IMR-90 (cell line): ENCODE measurements at regions not wholly inside any gene's neighbourhood (a gene's known extent, or its start where the extent isn't known, plus 50 kb on each side); places are given as distances from the start of the nearest gene placed in this dataset.

Experiments
- ATAC-seq: fragments of 200-7000 bp; cut with Tn5 transposase; 2 replicates; pipeline ENCODE4 v1.9.1; 2020; ENCODE audit warnings: low read depth, mild to moderate bottlenecking, moderate library complexity
- BruUV-seq: library from RNA; stranded (reverse); fragments of 400-500 nt; replicated peaks from 2 replicates; lab custom pipeline; 2021; lab: Mats Ljungman, UMichigan
- CTCF ChIA-PET: fragments of 300-600 bp; formaldehyde crosslinking; extraction: SDS; loops from one replicate; lab custom pipeline; 2021; ENCODE audit warnings: antibody characterized with exemption; lab: Yijun Ruan, JAX
- POLR2A ChIA-PET: fragments of 300-600 bp; sonication (Branson Sonifier 250); formaldehyde crosslinking; loops from one replicate; lab custom pipeline; 2022; ENCODE audit warnings: antibody characterized with exemption; ENCODE audit not compliant: unreplicated experiment; lab: Charles Lee
- DNase-seq: peaks from one replicate; pipeline ENCODE4 v3.0.0; 2013
- H2AFZ ChIP-seq: replicated peaks from 2 replicates; pipeline ENCODE3; 2013; ENCODE audit warnings: low read length, mild to moderate bottlenecking; ENCODE audit not compliant: poor library complexity
- H2AK5ac ChIP-seq: 2 replicates; pipeline ENCODE4 v1.6.1; 2013; ENCODE audit warnings: low read depth, low read length, inconsistent platforms
- H2AK9ac ChIP-seq: replicated peaks from 2 replicates; pipeline ENCODE3; 2013; ENCODE audit warnings: mild to moderate bottlenecking, low read depth, low read length, moderate library complexity; ENCODE audit not compliant: poor library complexity
- H2BK120ac ChIP-seq: 2 replicates; pipeline ENCODE4 v1.6.1; 2013; ENCODE audit warnings: low read depth, low read length, inconsistent platforms
- H2BK15ac ChIP-seq: 3 replicates; pipeline ENCODE4 v1.6.1; 2013; ENCODE audit warnings: low read depth, low read length, inconsistent platforms
- H2BK20ac ChIP-seq: 2 replicates; pipeline ENCODE4 v1.6.1; 2013; ENCODE audit warnings: low read depth, mild to moderate bottlenecking, inconsistent platforms, low read length, moderate library complexity
- H2BK5ac ChIP-seq: 2 replicates; pipeline ENCODE4 v1.6.1; 2013; ENCODE audit warnings: mild to moderate bottlenecking, low read depth, low read length, inconsistent platforms; ENCODE audit not compliant: poor library complexity, severe bottlenecking
- H3K14ac ChIP-seq: replicated peaks from 2 replicates; pipeline ENCODE4 v1.6.1; 2013; ENCODE audit warnings: low read depth, low read length, inconsistent platforms
- H3K18ac ChIP-seq: 2 replicates; pipeline ENCODE4 v1.6.1; 2013; ENCODE audit warnings: low read depth, low read length, control low read depth
- H3K23ac ChIP-seq: 2 replicates; pipeline ENCODE4 v1.6.1; 2013; ENCODE audit warnings: low read depth, low read length, inconsistent platforms
- H3K27ac ChIP-seq: 2 replicates; pipeline ENCODE4 v1.5.1; 2013; ENCODE audit warnings: mild to moderate bottlenecking, control low read depth, low read length; ENCODE audit not compliant: insufficient read depth
- H3K27me3 ChIP-seq: 2 replicates; pipeline ENCODE4 v1.6.1; 2013; ENCODE audit warnings: low read length; ENCODE audit not compliant: control insufficient read depth, insufficient read depth
- H3K36me3 ChIP-seq: 2 replicates; pipeline ENCODE4 v1.6.1; 2013; ENCODE audit warnings: low read length, mixed read lengths; ENCODE audit not compliant: control insufficient read depth, insufficient read depth
- H3K4ac ChIP-seq: 2 replicates; pipeline ENCODE4 v1.6.1; 2013; ENCODE audit warnings: low read depth, low read length, inconsistent platforms
- H3K4me1 ChIP-seq: 2 replicates; pipeline ENCODE4 v1.6.1; 2013; ENCODE audit warnings: low read length, mixed read lengths; ENCODE audit not compliant: control insufficient read depth, insufficient read depth
- H3K4me2 ChIP-seq: 2 replicates; pipeline ENCODE4 v1.6.1; 2013; ENCODE audit warnings: low read depth, mild to moderate bottlenecking, control low read depth, low read length, moderate library complexity
- H3K4me3 ChIP-seq: 2 replicates; pipeline ENCODE4 v1.5.1; 2013; ENCODE audit warnings: low read depth, mild to moderate bottlenecking, control low read depth, low read length, moderate library complexity; ENCODE audit not compliant: insufficient read depth
- H3K56ac ChIP-seq: 2 replicates; pipeline ENCODE4 v1.6.1; 2013; ENCODE audit warnings: low read length, inconsistent platforms; ENCODE audit not compliant: insufficient read depth; ENCODE audit errors: extremely low read depth
- H3K79me1 ChIP-seq, 2 experiments: 2 replicates each; pipeline ENCODE4 v1.6.1; 2013; ENCODE audit warnings: low read length in 2 of 2, inconsistent platforms in 1 of 2, low read depth in 1 of 2
- H3K9ac ChIP-seq: 2 replicates; pipeline ENCODE4 v1.6.1; 2013; ENCODE audit warnings: low read depth, low read length, control low read depth
- H3K9me1 ChIP-seq: 2 replicates; pipeline ENCODE4 v1.6.1; 2013; ENCODE audit warnings: low read length, inconsistent platforms; ENCODE audit not compliant: insufficient read depth
- H3K9me3 ChIP-seq: 2 replicates; pipeline ENCODE4 v1.6.1; 2013; ENCODE audit warnings: low read length; ENCODE audit not compliant: control insufficient read depth, insufficient read depth
- H4K20me1 ChIP-seq: 2 replicates; pipeline ENCODE4 v1.6.1; 2013; ENCODE audit warnings: low read length, inconsistent platforms; ENCODE audit not compliant: insufficient read depth
- H4K5ac ChIP-seq: 2 replicates; pipeline ENCODE4 v1.6.1; 2013; ENCODE audit warnings: mild to moderate bottlenecking, low read depth, low read length, control low read depth
- H4K8ac ChIP-seq, 2 experiments: 2 replicates each; pipeline ENCODE4 v1.6.1; 2013; ENCODE audit warnings: low read depth in 2 of 2, low read length in 2 of 2, control low read depth in 1 of 2, inconsistent platforms in 1 of 2
- H4K91ac ChIP-seq: 2 replicates; pipeline ENCODE4 v1.6.1; 2013; ENCODE audit warnings: low read depth, low read length, inconsistent platforms; ENCODE audit not compliant: insufficient read depth
- CTCF ChIP-seq: conservative IDR thresholded peaks from 2 replicates; pipeline ENCODE4 v1.5.1; 2012; ENCODE audit warnings: mild to moderate bottlenecking, low read depth, low read length, improper control_type of control experiment
- MAZ ChIP-seq: IDR thresholded peaks from 2 replicates; pipeline ENCODE4 v1.6.1; 2012; ENCODE audit warnings: low read depth, mild to moderate bottlenecking, low read length, improper control_type of control experiment, moderate library complexity, borderline replicate concordance
- RAD21 ChIP-seq: IDR thresholded peaks from 2 replicates; pipeline ENCODE4 v1.6.1; 2012; ENCODE audit warnings: low read length, improper control_type of control experiment
- SMC3 ChIP-seq: fragments of 150-350 bp; IDR thresholded peaks from 2 replicates; pipeline ENCODE4 v1.6.1; 2016; ENCODE audit warnings: low read depth, mild to moderate bottlenecking, antibody characterized with exemption, low read length, moderate library complexity
- WGBS, 2 experiments: methylation state at CpG; one replicate each; pipeline versions ENCODE4 v1.1.5 to v1.1.7; 2013; ENCODE audit warnings: missing lambda C conversion rate in 2 of 2; ENCODE audit not compliant: insufficient read length in 1 of 2; ENCODE audit errors: extremely low coverage in 2 of 2; 5-methylcytosine and 5-hydroxymethylcytosine counted together
- dilution Hi-C: fragments of 300-500 bp; cut with HindIII; formaldehyde crosslinking; loops from one replicate; pipeline ENCODE4 v1.14.3; 2018; ENCODE audit warnings: low sequenced_read_pairs; ENCODE audit not compliant: unreplicated experiment
- in situ Hi-C: fragments of 300-500 bp; cut with MboI; formaldehyde crosslinking; loops from 3 replicates; pipeline ENCODE4 v1.14.3; 2019; ENCODE audit warnings: low sequenced_read_pairs, inconsistent platforms, mixed read lengths
- intact Hi-C: fragments of 100-400 bp; cut with micrococcal nuclease; formaldehyde crosslinking; loops from 2 replicates; pipeline ENCODE4 v1.10.0; 2022

GRCh38 chr22:22959147-22959827, 71.7 kb downstream of the IGLL5 start:
- H2BK15ac ChIP-seq, result no peak overlapping the region
- no peak overlapping the region for H3K9ac ChIP-seq
- no peaks in the 10 kb centered on the region for H3K36me3 ChIP-seq
- no peak overlapping the region for H3K4me2 ChIP-seq
- H3K4ac ChIP-seq, result no peak overlapping the region
- no peaks in the 10 kb centered on the region for H3K4me1 ChIP-seq
- no peak overlapping the region for H4K91ac ChIP-seq
- H3K79me1 ChIP-seq, result no peaks in the 10 kb centered on the region
- no peak overlapping the region for H3K4me3 ChIP-seq
- H3K18ac ChIP-seq, result no peak overlapping the region
- H2AK5ac ChIP-seq, result no peak overlapping the region
- ATAC-seq, result peak; percentile 73
- dilution Hi-C loops (no loop called here), intact Hi-C loops (loop anchor here (1.0 to 10.0 kb wide), 4 partner anchors 169 to 372 kb away; no protein-coding TSS in a partner anchor), in situ Hi-C loops (loop anchor here (25.0 kb wide), 1 partner anchor 328 kb away; no protein-coding TSS in a partner anchor)
- no peak overlapping the region for H2BK20ac ChIP-seq
- no peak overlapping the region for H4K8ac ChIP-seq
- peaks cover 3% of the 10 kb centered on the region for H3K27me3 ChIP-seq
- H3K56ac ChIP-seq, result no peak overlapping the region
- 0% methylated on average over 1 of the region's 9 CpGs; no CpG with 5 or more reads in 1 of the 2 experiments for whole genome bisulfite sequencing, 2 experiments
- no peaks in the 10 kb centered on the region for H4K20me1 ChIP-seq
- POLR2A ChIA-PET, result no interaction called here
- H4K5ac ChIP-seq, result no peak overlapping the region
- TF ChIP-seq MAZ, result no peak
- TF ChIP-seq RAD21, result peak; percentile 91
- peak; percentile 99 for TF ChIP-seq CTCF
- TF ChIP-seq SMC3, result peak; percentile 98
- no peak overlapping the region for H2AK9ac ChIP-seq
- DNase-seq, result peak; percentile 66
- H3K23ac ChIP-seq, result no peak overlapping the region
- CTCF ChIA-PET, result interaction anchor here (0.6 to 4.6 kb wide), 8 partner anchors 17 to 495 kb away, joined by 3 to 40 read pairs (median 5); no protein-coding TSS in a partner anchor
- BruUV-seq, result no TSS peak
- H2BK5ac ChIP-seq, result no peak overlapping the region
- no peak overlapping the region for H3K14ac ChIP-seq
- H3K27ac ChIP-seq, result no peak overlapping the region
- H3K9me1 ChIP-seq, result no peaks in the 10 kb centered on the region
- no peak overlapping the region for H2BK120ac ChIP-seq
- no peaks in the 10 kb centered on the region for H3K9me3 ChIP-seq
- H2AFZ ChIP-seq, result no peak overlapping the region
